GOT3 (cell line): ENCODE measurements at regions not wholly inside any gene's neighbourhood (a gene's known extent, or its start where the extent isn't known, plus 50 kb on each side); places are given as distances from the start of the nearest gene placed in this dataset.

ENCODE experiments used
- DNase-seq: peaks from one replicate; lab custom pipeline; 2025; ENCODE audit warnings: mixed read lengths; lab: John Stamatoyannopoulos, UW

- DNase-seq, result no peak
Observed at GRCh38 chr9:115985657-115986056, 167.9 kb upstream of the PAPPA start.

GRCh38 chr9:115986508-115986907, 167.1 kb upstream of the PAPPA start:
- DNase-seq, result no peak

- DNase-seq, result no peak
Observed at GRCh38 chr9:115988701-115989100, 164.9 kb upstream of the PAPPA start.

GRCh38 chr9:115989831-115990230, 163.8 kb upstream of the PAPPA start:
- DNase-seq, result no peak

- DNase-seq, result no peak
Observed at GRCh38 chr9:115992834-115993233, 160.8 kb upstream of the PAPPA start.

- no peak for DNase-seq
Observed at GRCh38 chr9:115997923-115998322, 155.7 kb upstream of the PAPPA start.

GRCh38 chr9:115998666-115999065, 154.9 kb upstream of the PAPPA start:
- DNase-seq, result no peak

GRCh38 chr9:115999498-115999897, 154.1 kb upstream of the PAPPA start:
- no peak for DNase-seq

- DNase-seq, result no peak
Observed at GRCh38 chr9:116000748-116001329, 152.8 kb upstream of the PAPPA start.

- DNase-seq, result no peak
Observed at GRCh38 chr9:116002181-116002580, 151.4 kb upstream of the PAPPA start.

GRCh38 chr9:116002624-116003023, 151.0 kb upstream of the PAPPA start:
- no peak for DNase-seq

- no peak for DNase-seq
Observed at GRCh38 chr9:116003397-116003796, 150.2 kb upstream of the PAPPA start.

GRCh38 chr9:116005205-116005604, 148.4 kb upstream of the PAPPA start:
- no peak for DNase-seq

GRCh38 chr9:116007824-116008223, 145.8 kb upstream of the PAPPA start:
- DNase-seq, result no peak

- no peak for DNase-seq
Observed at GRCh38 chr9:116008278-116008677, 145.3 kb upstream of the PAPPA start.

- DNase-seq, result no peak
Observed at GRCh38 chr9:116009420-116009819, 144.2 kb upstream of the PAPPA start.

- DNase-seq, result no peak
Observed at GRCh38 chr9:116015855-116016254, 137.7 kb upstream of the PAPPA start.

- DNase-seq, result no peak
Observed at GRCh38 chr9:116020146-116020545, 133.4 kb upstream of the PAPPA start.

GRCh38 chr9:116020801-116021200, 132.8 kb upstream of the PAPPA start:
- DNase-seq, result no peak

GRCh38 chr9:116027096-116027495, 126.5 kb upstream of the PAPPA start:
- DNase-seq, result no peak

GRCh38 chr9:116027511-116027910, 126.1 kb upstream of the PAPPA start:
- no peak for DNase-seq

GRCh38 chr9:116027951-116028350, 125.6 kb upstream of the PAPPA start:
- DNase-seq, result no peak

- no peak for DNase-seq
Observed at GRCh38 chr9:116030517-116030916, 123.1 kb upstream of the PAPPA start.

- DNase-seq, result no peak
Observed at GRCh38 chr9:116032683-116033440, 120.7 kb upstream of the PAPPA start.
